ENCODE measurements at regions not wholly inside any gene's neighbourhood (a gene's known extent, or its start where the extent isn't known, plus 50 kb on each side); places are given as distances from the start of the nearest gene placed in this dataset.

- 96% methylated on average over 2 of the region's 3 CpGs for WGBS (ENCODE audit: insufficient coverage)
- DNase-seq, result no peak
- Histone ChIP-seq H3K4me1 (ENCODE audit: control extremely low read depth in 1 of 4, control insufficient read depth in 4 of 4, insufficient read depth in 4 of 4, low read length in 3 of 4) (peaks cover 0 to 3% (median 0%) of the 10 kb centered on the region in 4 experiments), H3K27me3 (replicated peaks in 2 of 5; ENCODE audit: control insufficient read depth in 4 of 5, insufficient read depth in 5 of 5, low read length in 4 of 5) (peaks cover 0 to 10% (median 0%) of the 10 kb centered on the region in 5 experiments), H3K9me3 (ENCODE audit: control extremely low read depth in 1 of 5, control insufficient read depth in 4 of 5, insufficient read depth in 2 of 5, low read depth in 1 of 5, low read length in 4 of 5) (no peaks in the 10 kb centered on the region), H3K36me3 (ENCODE audit: control insufficient read depth in 4 of 4, insufficient read depth in 4 of 4, low read length in 3 of 4) (no peaks in the 10 kb centered on the region), H3K4me3 (ENCODE audit: control insufficient read depth in 1 of 7, extremely low read depth in 1 of 7, insufficient read depth in 4 of 7, low read depth in 2 of 7, low read length in 6 of 7) (no peak overlapping the region), H3K27ac (ENCODE audit: insufficient read depth in 1 of 2, low read depth in 1 of 2, low read length in 2 of 2, poor library complexity in 1 of 2, severe bottlenecking in 2 of 2) (no peak overlapping the region)
- POLR2A ChIA-PET, result no interaction called here
- CTCF ChIA-PET, result interaction anchor here (0.7 to 1.9 kb wide), 10 partner anchors 12 to 815 kb away, joined by 3 to 6 read pairs (median 3); no protein-coding TSS in a partner anchor
Measured at GRCh38 chr9:126229501-126229900, 97.1 kb upstream of the MVB12B start.

GRCh38 chr9:126230692-126231091, 95.9 kb upstream of the MVB12B start:
- DNase-seq, result no peak
- H3K36me3 ChIP-seq (ENCODE audit: control insufficient read depth in 4 of 4, insufficient read depth in 4 of 4, low read length in 3 of 4), result no peaks in the 10 kb centered on the region
- POLR2A ChIA-PET, result no interaction called here
- H3K9me3 ChIP-seq (ENCODE audit: control extremely low read depth in 1 of 5, control insufficient read depth in 4 of 5, insufficient read depth in 2 of 5, low read depth in 1 of 5, low read length in 4 of 5), result no peaks in the 10 kb centered on the region
- no peak overlapping the region for H3K4me3 ChIP-seq (ENCODE audit: control insufficient read depth in 1 of 7, extremely low read depth in 1 of 7, insufficient read depth in 4 of 7, low read depth in 2 of 7, low read length in 6 of 7)
- no peak overlapping the region for H3K27ac ChIP-seq (ENCODE audit: insufficient read depth in 1 of 2, low read depth in 1 of 2, low read length in 2 of 2, poor library complexity in 1 of 2, severe bottlenecking in 2 of 2)
- CTCF ChIA-PET, result interaction anchor here (1.2 to 1.8 kb wide), 4 partner anchors 11 to 261 kb away, joined by 3 to 4 read pairs (median 4); no protein-coding TSS in a partner anchor
- H3K4me1 ChIP-seq (ENCODE audit: control extremely low read depth in 1 of 4, control insufficient read depth in 4 of 4, insufficient read depth in 4 of 4, low read length in 3 of 4), result peaks cover 0 to 3% (median 0%) of the 10 kb centered on the region in 4 experiments
- peaks cover 0 to 10% (median 0%) of the 10 kb centered on the region in 5 experiments for H3K27me3 ChIP-seq (replicated peaks in 2 of 5; ENCODE audit: control insufficient read depth in 4 of 5, insufficient read depth in 5 of 5, low read length in 4 of 5)
- WGBS (ENCODE audit: insufficient coverage), result 98% methylated on average over 9 of the region's 11 CpGs

- DNase-seq, result no peak
- ChIA-PET POLR2A (no interaction called here), CTCF (interaction anchor here (1.9 kb wide), 1 partner anchor 12 kb away, joined by 7 read pairs; no protein-coding TSS in a partner anchor)
- H3K4me3 ChIP-seq (ENCODE audit: control insufficient read depth in 1 of 7, extremely low read depth in 1 of 7, insufficient read depth in 4 of 7, low read depth in 2 of 7, low read length in 6 of 7), result no peak overlapping the region
- 98% methylated on average over 6 of the region's 6 CpGs for WGBS (ENCODE audit: insufficient coverage)
- peaks cover 0 to 3% (median 0%) of the 10 kb centered on the region in 5 experiments for H3K27me3 ChIP-seq (replicated peaks in 2 of 5; ENCODE audit: control insufficient read depth in 4 of 5, insufficient read depth in 5 of 5, low read length in 4 of 5)
- no peaks in the 10 kb centered on the region for H3K9me3 ChIP-seq (ENCODE audit: control extremely low read depth in 1 of 5, control insufficient read depth in 4 of 5, insufficient read depth in 2 of 5, low read depth in 1 of 5, low read length in 4 of 5)
- no peak overlapping the region for H3K27ac ChIP-seq (ENCODE audit: insufficient read depth in 1 of 2, low read depth in 1 of 2, low read length in 2 of 2, poor library complexity in 1 of 2, severe bottlenecking in 2 of 2)
- H3K36me3 ChIP-seq (ENCODE audit: control insufficient read depth in 4 of 4, insufficient read depth in 4 of 4, low read length in 3 of 4), result no peaks in the 10 kb centered on the region
- H3K4me1 ChIP-seq (ENCODE audit: control extremely low read depth in 1 of 4, control insufficient read depth in 4 of 4, insufficient read depth in 4 of 4, low read length in 3 of 4), result peaks cover 0 to 3% (median 0%) of the 10 kb centered on the region in 4 experiments
Measured at GRCh38 chr9:126232461-126232860, 94.2 kb upstream of the MVB12B start.

- Histone ChIP-seq H3K27ac (ENCODE audit: insufficient read depth in 1 of 2, low read depth in 1 of 2, low read length in 2 of 2, poor library complexity in 1 of 2, severe bottlenecking in 2 of 2) (no peak overlapping the region), H3K4me3 (ENCODE audit: control insufficient read depth in 1 of 7, extremely low read depth in 1 of 7, insufficient read depth in 4 of 7, low read depth in 2 of 7, low read length in 6 of 7) (no peak overlapping the region), H3K36me3 (ENCODE audit: control insufficient read depth in 4 of 4, insufficient read depth in 4 of 4, low read length in 3 of 4) (no peaks in the 10 kb centered on the region), H3K9me3 (ENCODE audit: control extremely low read depth in 1 of 5, control insufficient read depth in 4 of 5, insufficient read depth in 2 of 5, low read depth in 1 of 5, low read length in 4 of 5) (no peaks in the 10 kb centered on the region), H3K27me3 (replicated peaks in 2 of 5; ENCODE audit: control insufficient read depth in 4 of 5, insufficient read depth in 5 of 5, low read length in 4 of 5) (peaks cover 0 to 3% (median 0%) of the 10 kb centered on the region in 5 experiments), H3K4me1 (ENCODE audit: control extremely low read depth in 1 of 4, control insufficient read depth in 4 of 4, insufficient read depth in 4 of 4, low read length in 3 of 4) (peaks cover 0 to 3% (median 0%) of the 10 kb centered on the region in 4 experiments)
- ChIA-PET CTCF (interaction anchor here (1.9 kb wide), 1 partner anchor 11 kb away, joined by 7 read pairs; no protein-coding TSS in a partner anchor), POLR2A (no interaction called here)
- no peak for DNase-seq
- 94% methylated on average over 6 of the region's 9 CpGs for WGBS (ENCODE audit: insufficient coverage)
Measured at GRCh38 chr9:126233175-126233574, 93.5 kb upstream of the MVB12B start.

- WGBS (ENCODE audit: insufficient coverage), result 95% methylated on average over 19 of the region's 21 CpGs
- no peaks in the 10 kb centered on the region for H3K4me1 ChIP-seq (ENCODE audit: control extremely low read depth in 1 of 4, control insufficient read depth in 4 of 4, insufficient read depth in 4 of 4, low read length in 3 of 4)
- CTCF ChIA-PET, result interaction anchor here (1.0 to 1.9 kb wide), 2 partner anchors 10 to 676 kb away, joined by 3 to 7 read pairs; no protein-coding TSS in a partner anchor
- H3K27me3 ChIP-seq (replicated peaks in 2 of 5; ENCODE audit: control insufficient read depth in 4 of 5, insufficient read depth in 5 of 5, low read length in 4 of 5), result peaks cover 0 to 2% (median 0%) of the 10 kb centered on the region in 5 experiments
- H3K27ac ChIP-seq (ENCODE audit: insufficient read depth in 1 of 2, low read depth in 1 of 2, low read length in 2 of 2, poor library complexity in 1 of 2, severe bottlenecking in 2 of 2), result no peak overlapping the region
- H3K36me3 ChIP-seq (ENCODE audit: control insufficient read depth in 4 of 4, insufficient read depth in 4 of 4, low read length in 3 of 4), result no peaks in the 10 kb centered on the region
- no peak overlapping the region for H3K4me3 ChIP-seq (ENCODE audit: control insufficient read depth in 1 of 7, extremely low read depth in 1 of 7, insufficient read depth in 4 of 7, low read depth in 2 of 7, low read length in 6 of 7)
- H3K9me3 ChIP-seq (ENCODE audit: control extremely low read depth in 1 of 5, control insufficient read depth in 4 of 5, insufficient read depth in 2 of 5, low read depth in 1 of 5, low read length in 4 of 5), result no peaks in the 10 kb centered on the region
- POLR2A ChIA-PET, result no interaction called here
- DNase-seq, result no peak
Measured at GRCh38 chr9:126233913-126234525, 92.6 kb upstream of the MVB12B start.

GRCh38 chr9:126234681-126235335, 91.8 kb upstream of the MVB12B start:
- Histone ChIP-seq H3K4me3 (ENCODE audit: control insufficient read depth in 1 of 7, extremely low read depth in 1 of 7, insufficient read depth in 4 of 7, low read depth in 2 of 7, low read length in 6 of 7) (no peak overlapping the region), H3K9me3 (ENCODE audit: control extremely low read depth in 1 of 5, control insufficient read depth in 4 of 5, insufficient read depth in 2 of 5, low read depth in 1 of 5, low read length in 4 of 5) (no peaks in the 10 kb centered on the region), H3K27me3 (replicated peaks in 2 of 5; ENCODE audit: control insufficient read depth in 4 of 5, insufficient read depth in 5 of 5, low read length in 4 of 5) (no peaks in the 10 kb centered on the region), H3K4me1 (ENCODE audit: control extremely low read depth in 1 of 4, control insufficient read depth in 4 of 4, insufficient read depth in 4 of 4, low read length in 3 of 4) (no peaks in the 10 kb centered on the region), H3K36me3 (ENCODE audit: control insufficient read depth in 4 of 4, insufficient read depth in 4 of 4, low read length in 3 of 4) (no peaks in the 10 kb centered on the region), H3K27ac (ENCODE audit: insufficient read depth in 1 of 2, low read depth in 1 of 2, low read length in 2 of 2, poor library complexity in 1 of 2, severe bottlenecking in 2 of 2) (no peak overlapping the region)
- 95% methylated on average over 8 of the region's 8 CpGs for WGBS (ENCODE audit: insufficient coverage)
- ChIA-PET POLR2A (no interaction called here), CTCF (no interaction called here)
- DNase-seq, result no peak
